Muscle of leg (tissue), 3 donors: ENCODE measurements at regions not wholly inside any gene's neighbourhood (a gene's known extent, or its start where the extent isn't known, plus 50 kb on each side); places are given as distances from the start of the nearest gene placed in this dataset.

Experiments used
- DNase-seq: peaks from one replicate; pipeline ENCODE4 v3.0.0; 2013
- H3K27ac ChIP-seq: one replicate; pipeline ENCODE4 v1.5.1; 2013; ENCODE audit warnings: mild to moderate bottlenecking, low read length, control low read depth
- H3K27me3 ChIP-seq: one replicate; pipeline ENCODE4 v1.6.1; 2013; ENCODE audit warnings: low read length; ENCODE audit not compliant: control insufficient read depth, insufficient read depth
- H3K36me3 ChIP-seq: one replicate; pipeline ENCODE4 v1.6.1; 2013; ENCODE audit warnings: low read length; ENCODE audit not compliant: control insufficient read depth, insufficient read depth
- H3K4me1 ChIP-seq: one replicate; pipeline ENCODE4 v1.6.1; 2013; ENCODE audit warnings: low read length; ENCODE audit not compliant: control insufficient read depth, insufficient read depth
- H3K4me3 ChIP-seq: one replicate; pipeline ENCODE4 v1.5.1; 2013; ENCODE audit warnings: low read length, control low read depth
- H3K9me3 ChIP-seq: replicated peaks from 2 replicates; pipeline ENCODE4 v1.6.1; 2013; ENCODE audit warnings: low read depth, low read length; ENCODE audit not compliant: control insufficient read depth
- WGBS: methylation state at CpG from one replicate; pipeline ENCODE4 v1.1.5; 2013; ENCODE audit warnings: missing lambda C conversion rate; ENCODE audit not compliant: insufficient coverage; 5-methylcytosine and 5-hydroxymethylcytosine counted together

GRCh38 chr9:117815315-117815714 lies 111.1 kb downstream of the TLR4 start:
- Histone ChIP-seq H3K27ac (no peak overlapping the region), H3K9me3 (no peaks in the 10 kb centered on the region)
- DNase-seq: no peak

DNA sequence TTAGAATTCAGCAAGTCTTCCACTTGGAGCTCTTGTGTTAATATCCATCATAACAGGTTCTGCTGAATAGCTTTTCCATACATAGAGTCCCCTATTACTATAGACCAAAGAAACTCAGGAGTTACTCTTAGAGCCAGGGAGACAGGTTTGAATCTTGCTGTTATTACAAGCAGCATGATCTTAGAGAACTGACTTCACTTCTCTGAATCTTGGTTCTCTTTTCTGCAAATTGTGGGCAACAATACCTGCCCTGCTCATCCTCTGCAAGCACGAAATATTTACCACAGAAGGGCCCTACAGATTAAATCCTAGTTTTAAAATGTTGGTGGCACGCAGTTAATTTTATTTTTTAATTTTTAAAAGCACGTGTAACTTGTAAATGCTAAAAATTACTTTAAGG lies 111.7 kb downstream of the TLR4 start:
- no CpG with 5 or more reads among the region's 3 CpGs for WGBS

More at GRCh38 chr9:117815315-117815714, 111.1 kb downstream of the TLR4 start:
- no peaks in the 10 kb centered on the region for H3K36me3 ChIP-seq
- H3K4me1 ChIP-seq: no peaks in the 10 kb centered on the region
- 85% methylated on average over 3 of the region's 5 CpGs for WGBS
- no peaks in the 10 kb centered on the region for H3K27me3 ChIP-seq
- H3K4me3 ChIP-seq: no peak overlapping the region

DNA sequence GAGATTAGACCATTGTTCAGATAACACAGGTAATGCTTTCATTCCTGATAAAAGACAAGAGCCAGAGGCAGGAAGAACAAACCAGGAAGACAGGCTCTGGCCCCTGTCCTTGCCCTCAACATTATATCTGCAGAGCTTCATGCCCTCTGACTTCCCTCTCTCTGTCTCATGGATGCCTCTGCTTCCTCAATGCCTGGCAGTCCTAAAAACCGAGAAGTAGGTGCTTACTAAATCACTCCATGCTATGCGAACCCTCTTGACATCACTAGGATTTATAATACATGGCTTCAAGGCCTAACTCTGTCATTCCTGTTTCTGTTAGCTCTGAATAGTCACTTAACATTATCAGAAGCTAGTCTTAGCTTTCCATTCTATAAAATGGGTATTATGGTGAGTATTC lies 117.8 kb downstream of the TLR4 start:
- Histone ChIP-seq H3K27ac (no peak overlapping the region), H3K36me3 (no peaks in the 10 kb centered on the region), H3K4me3 (no peak overlapping the region), H3K9me3 (no peaks in the 10 kb centered on the region), H3K4me1 (no peaks in the 10 kb centered on the region), H3K27me3 (no peaks in the 10 kb centered on the region)
- DNase-seq: peak; percentile 6
- WGBS: 68% methylated on average over 2 of the region's 2 CpGs

More for the DNA sequence above, 111.7 kb downstream of the TLR4 start:
- no peaks in the 10 kb centered on the region for H3K36me3 ChIP-seq
- no peak overlapping the region for H3K4me3 ChIP-seq
- no peaks in the 10 kb centered on the region for H3K27me3 ChIP-seq
- no peaks in the 10 kb centered on the region for H3K4me1 ChIP-seq
- DNase-seq: no peak
- H3K9me3 ChIP-seq: no peaks in the 10 kb centered on the region
- H3K27ac ChIP-seq: no peak overlapping the region

GRCh38 chr9:117823576-117823975 lies 119.4 kb downstream of the TLR4 start:
- Histone ChIP-seq H3K27ac (no peak overlapping the region), H3K4me3 (no peak overlapping the region), H3K27me3 (no peaks in the 10 kb centered on the region), H3K4me1 (no peaks in the 10 kb centered on the region), H3K9me3 (no peaks in the 10 kb centered on the region), H3K36me3 (no peaks in the 10 kb centered on the region)
- no peak for DNase-seq

GRCh38 chr9:117825609-117826347 lies 121.6 kb downstream of the TLR4 start:
- no peaks in the 10 kb centered on the region for H3K36me3 ChIP-seq
- no peaks in the 10 kb centered on the region for H3K4me1 ChIP-seq
- no peaks in the 10 kb centered on the region for H3K9me3 ChIP-seq
- WGBS: no CpG with 5 or more reads among the region's 4 CpGs
- no peak overlapping the region for H3K4me3 ChIP-seq
- H3K27ac ChIP-seq: no peak overlapping the region
- DNase-seq: peak; percentile 38
- H3K27me3 ChIP-seq: no peaks in the 10 kb centered on the region

DNA sequence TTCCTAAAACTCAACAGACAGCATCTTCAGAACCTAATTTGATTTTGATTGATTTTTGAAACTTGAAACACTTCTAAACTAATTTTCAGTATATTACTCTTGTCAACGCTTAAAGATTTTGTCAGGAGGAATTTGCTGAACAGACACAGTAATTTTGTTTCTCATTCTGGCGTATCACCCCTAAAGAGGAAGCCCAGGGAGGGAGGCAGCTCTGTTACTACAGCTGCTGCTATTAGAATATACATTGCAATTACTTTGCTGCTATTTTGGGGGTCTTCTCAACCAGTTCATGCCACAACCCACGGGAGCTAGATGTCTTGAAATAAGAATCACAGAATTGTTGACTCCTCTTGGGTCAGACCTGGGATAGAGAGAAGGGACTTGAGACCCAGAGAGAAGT lies 122.6 kb downstream of the TLR4 start:
- no peaks in the 10 kb centered on the region for H3K9me3 ChIP-seq
- no CpG with 5 or more reads among the region's 3 CpGs for WGBS
- H3K4me1 ChIP-seq: no peaks in the 10 kb centered on the region
- no peaks in the 10 kb centered on the region for H3K27me3 ChIP-seq
- H3K27ac ChIP-seq: no peak overlapping the region
- no peaks in the 10 kb centered on the region for H3K36me3 ChIP-seq
- peak; percentile 1 for DNase-seq
- H3K4me3 ChIP-seq: no peak overlapping the region

DNA sequence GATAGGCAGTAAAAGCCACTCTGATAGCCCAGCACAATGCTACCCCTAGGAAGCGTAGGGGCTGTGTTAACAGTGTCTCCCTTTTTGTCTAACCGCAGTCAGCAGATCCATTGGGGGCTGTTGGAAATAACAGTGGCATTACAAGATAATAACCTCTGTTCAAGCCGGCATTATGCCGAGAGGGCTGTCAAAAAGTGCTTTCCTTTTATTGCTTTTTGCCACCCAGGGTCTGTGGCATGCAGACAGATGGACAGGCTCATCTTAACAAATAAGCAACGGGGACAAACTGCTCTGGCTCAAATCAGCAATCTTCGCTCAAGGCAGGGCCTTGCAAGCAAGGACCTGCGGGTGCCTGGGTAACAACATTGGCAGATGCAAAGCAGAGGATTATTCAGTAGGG lies 123.3 kb downstream of the TLR4 start:
- no peak for DNase-seq
- Histone ChIP-seq H3K4me1 (no peaks in the 10 kb centered on the region), H3K9me3 (no peaks in the 10 kb centered on the region), H3K27ac (no peak overlapping the region), H3K4me3 (no peak overlapping the region), H3K27me3 (no peaks in the 10 kb centered on the region), H3K36me3 (no peaks in the 10 kb centered on the region)
- WGBS: 45% methylated on average over 5 of the region's 7 CpGs

GRCh38 chr9:117828466-117828865 lies 124.3 kb downstream of the TLR4 start:
- Histone ChIP-seq H3K4me3 (no peak overlapping the region), H3K36me3 (no peaks in the 10 kb centered on the region), H3K27ac (no peak overlapping the region), H3K27me3 (no peaks in the 10 kb centered on the region), H3K4me1 (no peaks in the 10 kb centered on the region), H3K9me3 (no peaks in the 10 kb centered on the region)
- DNase-seq: no peak

GRCh38 chr9:117835798-117836197 lies 131.6 kb downstream of the TLR4 start:
- Histone ChIP-seq H3K4me1 (no peaks in the 10 kb centered on the region), H3K36me3 (no peaks in the 10 kb centered on the region), H3K4me3 (no peak overlapping the region), H3K27me3 (no peaks in the 10 kb centered on the region), H3K27ac (no peak overlapping the region), H3K9me3 (no peaks in the 10 kb centered on the region)
- WGBS: 100% methylated on average over 1 of the region's 1 CpG
- DNase-seq: no peak

GRCh38 chr9:117839862-117840261 lies 135.7 kb downstream of the TLR4 start:
- Histone ChIP-seq H3K9me3 (no peaks in the 10 kb centered on the region), H3K36me3 (no peaks in the 10 kb centered on the region), H3K27ac (no peak overlapping the region), H3K4me1 (no peaks in the 10 kb centered on the region), H3K27me3 (no peaks in the 10 kb centered on the region), H3K4me3 (no peak overlapping the region)
- no peak for DNase-seq
- WGBS: 100% methylated on average over 1 of the region's 2 CpGs
